Ishikawa (cell line): ENCODE measurements at regions not wholly inside any gene's neighbourhood (a gene's known extent, or its start where the extent isn't known, plus 50 kb on each side); places are given as distances from the start of the nearest gene placed in this dataset.

Source experiments
- CREB1 ChIP-seq: IDR thresholded peaks from 2 replicates; pipeline ENCODE4 v1.6.1; 2012; ENCODE audit warnings: low read depth
- EGR1 ChIP-seq: IDR thresholded peaks from 2 replicates; pipeline ENCODE4 v1.6.1; 2012
- EP300 ChIP-seq: IDR thresholded peaks from 2 replicates; pipeline ENCODE4 v1.6.1; 2012; ENCODE audit warnings: borderline replicate concordance
- MAX ChIP-seq: IDR thresholded peaks from 2 replicates; pipeline ENCODE4 v1.6.1; 2012
- NFIC ChIP-seq: IDR thresholded peaks from 2 replicates; pipeline ENCODE4 v1.6.1; 2012
- RAD21 ChIP-seq: IDR thresholded peaks from 2 replicates; pipeline ENCODE4 v1.6.1; 2012; ENCODE audit warnings: low read depth
- TAF1 ChIP-seq: IDR thresholded peaks from 2 replicates; pipeline ENCODE4 v1.6.1; 2012; ENCODE audit warnings: low read depth, mild to moderate bottlenecking
- TCF12 ChIP-seq: IDR thresholded peaks from 2 replicates; pipeline ENCODE4 v1.6.1; 2012; ENCODE audit warnings: low read depth
- TEAD4 ChIP-seq: IDR thresholded peaks from 2 replicates; pipeline ENCODE4 v1.6.1; 2012
- USF1 ChIP-seq: IDR thresholded peaks from 2 replicates; pipeline ENCODE4 v1.6.1; 2012
- YY1 ChIP-seq: IDR thresholded peaks from 2 replicates; pipeline ENCODE4 v1.6.1; 2012; ENCODE audit warnings: low read depth
- ZBTB7A ChIP-seq: IDR thresholded peaks from 2 replicates; pipeline ENCODE4 v1.6.1; 2012; ENCODE audit warnings: low read depth
- TF ChIP-seq, protein P1 (sequence below): IDR thresholded peaks from 2 replicates; pipeline ENCODE4 v1.6.1; 2012; ENCODE audit warnings: low read depth, mild to moderate bottlenecking

GRCh38 chr16:79712276-79712675 lies 111.7 kb upstream of the MAF start:
- TF ChIP-seq MAX: no peak
- no peak for TF ChIP-seq RAD21
- no peak for TF ChIP-seq TAF1
- TF ChIP-seq, protein P1, sequence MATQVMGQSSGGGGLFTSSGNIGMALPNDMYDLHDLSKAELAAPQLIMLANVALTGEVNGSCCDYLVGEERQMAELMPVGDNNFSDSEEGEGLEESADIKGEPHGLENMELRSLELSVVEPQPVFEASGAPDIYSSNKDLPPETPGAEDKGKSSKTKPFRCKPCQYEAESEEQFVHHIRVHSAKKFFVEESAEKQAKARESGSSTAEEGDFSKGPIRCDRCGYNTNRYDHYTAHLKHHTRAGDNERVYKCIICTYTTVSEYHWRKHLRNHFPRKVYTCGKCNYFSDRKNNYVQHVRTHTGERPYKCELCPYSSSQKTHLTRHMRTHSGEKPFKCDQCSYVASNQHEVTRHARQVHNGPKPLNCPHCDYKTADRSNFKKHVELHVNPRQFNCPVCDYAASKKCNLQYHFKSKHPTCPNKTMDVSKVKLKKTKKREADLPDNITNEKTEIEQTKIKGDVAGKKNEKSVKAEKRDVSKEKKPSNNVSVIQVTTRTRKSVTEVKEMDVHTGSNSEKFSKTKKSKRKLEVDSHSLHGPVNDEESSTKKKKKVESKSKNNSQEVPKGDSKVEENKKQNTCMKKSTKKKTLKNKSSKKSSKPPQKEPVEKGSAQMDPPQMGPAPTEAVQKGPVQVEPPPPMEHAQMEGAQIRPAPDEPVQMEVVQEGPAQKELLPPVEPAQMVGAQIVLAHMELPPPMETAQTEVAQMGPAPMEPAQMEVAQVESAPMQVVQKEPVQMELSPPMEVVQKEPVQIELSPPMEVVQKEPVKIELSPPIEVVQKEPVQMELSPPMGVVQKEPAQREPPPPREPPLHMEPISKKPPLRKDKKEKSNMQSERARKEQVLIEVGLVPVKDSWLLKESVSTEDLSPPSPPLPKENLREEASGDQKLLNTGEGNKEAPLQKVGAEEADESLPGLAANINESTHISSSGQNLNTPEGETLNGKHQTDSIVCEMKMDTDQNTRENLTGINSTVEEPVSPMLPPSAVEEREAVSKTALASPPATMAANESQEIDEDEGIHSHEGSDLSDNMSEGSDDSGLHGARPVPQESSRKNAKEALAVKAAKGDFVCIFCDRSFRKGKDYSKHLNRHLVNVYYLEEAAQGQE: no peak
- no peak for TF ChIP-seq ZBTB7A
- no peak for TF ChIP-seq EGR1
- no peak for TF ChIP-seq USF1
- no peak for TF ChIP-seq YY1
- no peak for TF ChIP-seq EP300
- no peak for TF ChIP-seq CREB1
- TF ChIP-seq TCF12: no peak
- no peak for TF ChIP-seq NFIC
- no peak for TF ChIP-seq TEAD4
